Activated CD4-positive, alpha-beta T cell treated with anti-CD3 and anti-CD28 coated beads, Interleukin-10, Interleukin-2, amounts not matched to agents 100 ng/mL and 50 ng/mL, durations not matched to agents 16 hours and 8 hours (primary cell): ENCODE measurements at regions not wholly inside any gene's neighbourhood (a gene's known extent, or its start where the extent isn't known, plus 50 kb on each side); places are given as distances from the start of the nearest gene placed in this dataset.
A peak's percentile ranks its signal among the peaks of the same experiment; 100 is the strongest.

ENCODE experiments used
- DNase-seq: peaks from one replicate; pipeline ENCODE4 v3.0.0-alpha.2; 2020

DNA sequence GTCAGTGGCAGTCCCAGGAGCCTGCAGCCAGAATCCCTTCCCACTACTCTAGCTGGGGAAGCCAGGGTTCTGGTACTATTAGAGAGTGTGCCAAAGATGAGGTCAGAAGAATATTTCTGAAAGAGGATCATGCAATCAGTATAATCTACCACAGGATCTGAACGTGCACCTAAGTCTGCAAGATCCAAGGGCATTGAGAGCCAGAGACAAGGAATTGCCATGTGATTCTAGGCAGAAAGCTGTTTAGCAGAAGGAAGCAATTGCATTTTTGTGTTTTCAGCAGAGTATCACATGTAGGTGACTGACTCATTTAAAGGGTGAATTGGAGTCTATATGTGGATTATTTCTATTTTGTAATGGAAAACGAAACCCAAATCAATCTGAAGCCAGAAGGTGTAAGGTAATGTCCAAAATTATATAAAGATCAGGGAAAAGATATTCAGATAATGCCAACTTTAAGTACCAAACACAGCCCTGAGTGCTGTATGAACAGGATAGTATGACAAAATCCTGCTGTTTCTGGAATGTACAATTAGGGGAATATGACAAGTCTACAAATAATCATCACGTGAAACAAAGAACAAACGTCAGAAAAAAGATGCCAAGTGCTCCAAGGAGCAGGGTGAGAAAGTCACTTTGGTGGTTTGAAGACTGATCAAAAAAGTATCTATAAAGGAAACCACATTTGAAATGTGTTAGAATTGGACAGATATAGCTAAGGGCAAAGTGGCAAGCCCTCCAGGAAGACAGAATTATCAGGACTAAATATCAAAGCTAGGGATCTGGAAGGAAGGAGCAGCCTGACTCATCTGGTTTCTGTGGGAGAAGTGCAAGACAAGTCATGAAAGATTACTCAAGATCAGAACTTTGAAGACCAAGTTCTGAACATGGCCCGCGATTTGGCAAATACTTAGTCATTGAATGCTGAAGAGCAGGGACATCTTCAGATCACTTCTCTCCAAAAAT lies 1036.6 kb downstream of the NTRK3 start:
- DNase-seq = peak; percentile 4

DNA sequence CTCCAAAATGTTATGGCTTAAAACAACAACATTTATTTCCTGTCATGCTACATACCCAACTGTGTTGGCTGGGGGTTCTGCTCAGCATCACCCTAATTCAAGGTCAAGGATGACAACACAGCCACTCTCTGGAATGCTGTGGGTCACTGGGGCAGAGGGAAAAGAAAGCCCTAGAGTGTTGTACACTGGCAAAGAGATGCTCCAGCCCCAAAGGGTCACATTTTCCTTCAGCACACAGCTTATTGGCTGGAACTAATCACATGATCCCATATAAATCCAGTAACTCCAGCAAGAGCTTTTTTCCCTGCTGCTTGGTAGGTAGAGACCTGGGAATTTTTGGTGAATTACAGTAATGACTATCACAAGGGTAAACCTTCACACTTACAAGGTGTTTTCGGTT lies 1041.4 kb downstream of the NTRK3 start:
- DNase-seq = no peak

DNA sequence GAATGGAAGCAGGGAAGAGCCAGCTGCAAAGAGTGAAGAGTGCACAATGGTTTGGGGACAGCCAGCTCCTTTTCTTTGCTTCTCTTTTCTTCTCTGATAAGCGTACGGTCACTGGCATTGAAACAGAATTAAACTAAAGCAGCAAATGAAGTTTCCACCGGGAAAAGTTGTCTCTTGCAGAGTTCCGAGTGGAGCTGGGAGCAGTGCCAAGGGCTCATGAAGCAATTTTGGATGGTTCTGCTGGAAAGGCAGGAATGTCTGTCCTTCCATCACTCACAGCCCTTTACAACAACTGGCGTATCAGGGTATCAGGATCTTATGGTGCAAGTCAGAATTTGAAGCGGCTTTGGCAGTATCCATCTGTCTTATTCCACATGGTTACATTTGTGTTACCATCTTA lies 1042.9 kb downstream of the NTRK3 start:
- no peak for DNase-seq

DNA sequence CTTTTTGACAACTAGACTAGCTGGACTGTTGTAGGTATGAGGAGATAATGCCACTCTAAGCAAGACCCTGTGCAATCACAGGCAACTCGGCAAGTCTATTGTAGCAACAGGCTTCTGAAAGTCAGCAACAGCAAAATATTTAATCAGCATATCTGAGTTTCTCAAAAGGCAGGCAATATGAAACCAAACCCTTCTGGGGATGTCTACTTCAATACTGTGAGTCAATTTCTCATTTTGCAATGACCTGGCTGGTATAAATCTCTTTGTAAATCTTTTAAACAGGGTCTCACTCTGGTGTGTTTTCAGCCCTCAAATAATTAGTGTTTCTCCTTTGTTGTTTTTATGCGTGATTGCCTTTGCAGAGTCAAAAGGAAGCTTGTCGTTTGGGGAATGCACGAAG lies 1044.5 kb downstream of the NTRK3 start:
- DNase-seq = no peak

DNA sequence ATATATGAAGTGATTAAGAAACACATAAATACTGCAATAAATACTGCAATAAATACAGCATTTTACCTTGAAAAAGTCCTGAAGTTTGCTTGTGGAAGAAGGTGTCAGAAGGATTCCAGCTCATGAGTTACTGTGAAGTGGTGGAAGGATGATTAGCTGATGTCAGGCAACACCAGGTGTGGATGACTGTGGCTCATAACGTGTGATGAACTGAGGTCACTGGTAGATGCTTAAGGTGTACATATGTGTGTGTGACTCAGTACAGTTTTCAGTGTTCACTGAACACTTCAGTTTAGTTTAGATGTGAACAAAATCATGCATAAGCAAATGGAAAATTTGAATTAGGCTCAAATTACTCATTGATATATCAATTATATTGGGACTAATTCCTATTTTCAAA lies 1045.0 kb downstream of the NTRK3 start:
- no peak for DNase-seq

DNA sequence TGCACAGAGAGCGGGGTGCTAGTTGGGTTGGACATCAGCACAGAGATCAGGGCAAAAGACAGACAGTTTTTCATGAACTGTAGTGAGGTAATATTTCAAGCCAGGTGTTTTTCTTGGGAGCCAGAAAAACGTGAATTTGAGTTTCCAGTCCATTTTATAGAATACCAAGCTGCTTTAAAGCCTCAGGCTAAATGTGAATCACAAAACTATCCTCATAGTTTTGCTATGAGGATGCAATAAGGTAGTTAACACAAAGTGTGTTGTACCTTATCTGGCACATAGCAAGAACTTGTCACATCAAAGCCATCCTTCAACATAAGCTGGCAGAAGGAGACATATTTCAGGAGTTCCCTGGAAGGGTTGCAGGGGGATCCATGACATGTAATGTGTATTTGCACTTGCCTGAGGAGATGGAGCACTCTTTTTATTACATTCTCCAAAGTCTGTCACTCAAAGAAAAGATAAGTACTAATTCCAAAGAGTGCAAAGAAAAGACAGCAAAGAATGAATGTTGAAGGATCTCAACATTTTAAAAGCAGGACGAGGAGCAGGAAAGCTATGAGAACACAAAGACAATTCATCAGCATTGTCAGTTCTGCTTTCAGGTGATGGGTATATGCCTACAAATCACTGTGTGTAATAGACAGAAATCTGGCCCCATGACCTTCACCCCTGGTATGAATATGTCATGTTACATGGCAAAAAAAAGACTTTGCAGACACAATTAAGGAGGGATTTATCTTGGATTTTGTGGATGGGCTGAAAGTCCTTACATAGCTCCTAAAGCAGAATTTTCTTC lies 1046.4 kb downstream of the NTRK3 start:
- DNase-seq = no peak

DNA sequence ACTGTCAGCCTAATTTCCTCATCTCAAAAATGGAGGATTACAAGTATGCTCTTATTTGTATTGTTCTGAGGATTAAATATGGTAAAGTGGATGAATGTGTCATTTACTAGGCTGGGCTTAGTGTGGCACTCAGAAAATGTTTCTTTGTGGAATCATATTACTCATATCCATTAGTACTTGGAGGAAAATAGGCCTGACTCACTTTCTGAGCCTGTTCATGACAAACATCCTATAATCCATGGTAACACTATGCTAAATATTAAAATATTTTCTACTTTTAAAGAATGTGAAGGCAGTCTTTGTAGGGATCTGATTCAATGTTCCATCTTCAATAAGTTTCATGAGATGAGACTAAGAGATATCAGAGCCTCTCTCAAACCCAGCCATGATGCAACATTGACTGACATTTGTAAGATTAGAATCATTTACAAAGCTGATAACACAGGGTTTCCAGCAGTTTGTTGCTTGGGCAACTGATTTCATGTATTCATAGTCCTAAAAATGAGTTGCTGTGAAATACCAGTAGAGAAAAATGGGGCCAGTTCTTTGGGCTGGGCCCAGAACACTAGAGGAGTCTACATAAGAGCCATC lies 1048.5 kb downstream of the NTRK3 start:
- DNase-seq = no peak

DNA sequence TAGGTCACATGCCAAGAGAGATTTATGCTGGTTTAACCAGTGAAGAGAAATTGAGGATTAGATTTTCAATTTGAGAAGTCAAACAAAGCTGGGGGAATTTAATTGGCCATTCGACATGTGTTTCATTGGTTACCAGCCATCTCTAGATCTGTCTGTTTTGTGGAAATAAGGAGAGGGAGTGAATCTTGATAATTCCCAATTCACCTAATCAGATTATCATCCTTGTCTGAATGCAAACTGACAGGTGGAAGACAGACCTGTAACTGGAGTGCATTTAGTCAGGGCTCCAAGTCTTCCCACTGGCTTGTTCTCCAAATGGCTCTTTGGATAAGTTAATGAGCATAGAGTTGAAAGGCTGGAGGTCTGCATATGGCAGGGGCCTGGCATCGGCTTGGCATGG lies 1049.3 kb downstream of the NTRK3 start:
- DNase-seq = no peak

DNA sequence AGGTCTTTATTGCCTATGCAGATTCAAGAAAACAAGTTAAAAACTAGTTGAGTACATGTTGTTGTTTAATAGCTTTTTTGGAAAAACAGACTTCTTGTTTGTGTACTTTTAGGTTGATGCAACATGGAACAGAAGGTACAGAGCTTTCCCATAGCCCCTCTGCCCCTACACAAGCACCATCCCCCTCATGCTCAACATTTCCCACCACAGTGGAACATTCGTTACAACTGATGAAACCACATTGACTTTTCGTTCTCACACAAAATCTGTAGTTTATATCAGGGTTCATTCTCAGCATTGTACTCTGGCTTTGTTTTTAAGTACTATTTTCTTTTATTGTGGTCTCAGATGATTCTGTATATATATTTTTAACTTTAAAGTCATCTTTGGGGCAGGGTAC lies 1054.6 kb downstream of the NTRK3 start:
- DNase-seq = no peak

DNA sequence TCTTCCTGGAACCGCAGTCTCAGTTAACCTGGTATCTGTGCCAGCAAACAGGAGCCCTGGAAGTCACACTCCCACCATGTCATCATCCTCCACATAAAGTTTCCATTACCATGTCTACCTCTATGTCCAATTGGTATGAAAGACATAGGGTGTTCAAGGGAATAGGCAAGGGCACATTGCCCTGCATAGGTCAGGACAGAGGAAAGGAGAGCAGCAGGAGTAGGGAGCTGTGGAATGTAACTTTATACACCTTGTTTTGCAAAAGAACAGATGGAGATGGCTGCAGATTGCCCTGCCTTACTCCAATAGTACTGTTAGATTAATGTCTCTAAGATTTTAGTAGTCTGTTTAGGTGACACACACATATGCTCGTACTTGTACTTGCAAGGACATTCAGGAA lies 1056.4 kb downstream of the NTRK3 start:
- DNase-seq = no peak

DNA sequence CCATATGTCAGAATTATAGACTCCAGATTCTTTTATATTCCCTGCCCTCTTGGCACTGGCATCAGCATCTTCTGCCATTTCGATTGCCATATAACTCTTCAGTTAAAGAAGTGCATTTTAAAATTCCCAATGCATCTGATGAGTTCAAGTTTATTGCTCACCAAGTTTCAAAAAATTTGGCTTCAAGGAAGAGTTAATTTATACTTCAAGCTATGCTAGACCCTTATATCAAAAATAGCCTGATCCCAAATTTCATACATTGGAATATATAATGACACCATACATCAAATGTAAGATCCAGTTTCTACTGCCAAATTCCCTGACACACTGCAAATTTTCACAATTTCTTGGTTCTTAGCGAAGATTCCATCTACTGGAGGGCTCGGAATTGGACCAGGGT lies 1058.6 kb downstream of the NTRK3 start:
- DNase-seq = no peak

DNA sequence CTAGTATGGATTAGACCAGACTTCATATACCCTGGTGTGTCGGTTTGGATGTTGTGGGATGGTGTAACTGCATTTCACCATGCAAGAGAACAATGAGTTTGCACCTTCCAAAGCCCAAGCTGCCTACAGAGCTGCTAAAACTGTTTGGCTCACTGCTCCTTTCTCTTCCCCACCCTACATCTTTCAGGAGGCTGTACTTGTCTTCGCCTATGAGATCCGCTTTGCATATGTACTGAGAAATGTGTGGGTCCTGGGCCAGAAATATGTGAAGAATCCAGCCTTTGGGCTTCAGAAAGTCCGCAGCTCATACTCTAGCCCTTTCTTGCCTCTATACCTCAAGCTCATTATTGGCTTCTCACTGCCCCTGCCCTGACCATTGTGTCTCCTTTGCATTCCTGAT lies 1060.0 kb downstream of the NTRK3 start:
- no peak for DNase-seq

DNA sequence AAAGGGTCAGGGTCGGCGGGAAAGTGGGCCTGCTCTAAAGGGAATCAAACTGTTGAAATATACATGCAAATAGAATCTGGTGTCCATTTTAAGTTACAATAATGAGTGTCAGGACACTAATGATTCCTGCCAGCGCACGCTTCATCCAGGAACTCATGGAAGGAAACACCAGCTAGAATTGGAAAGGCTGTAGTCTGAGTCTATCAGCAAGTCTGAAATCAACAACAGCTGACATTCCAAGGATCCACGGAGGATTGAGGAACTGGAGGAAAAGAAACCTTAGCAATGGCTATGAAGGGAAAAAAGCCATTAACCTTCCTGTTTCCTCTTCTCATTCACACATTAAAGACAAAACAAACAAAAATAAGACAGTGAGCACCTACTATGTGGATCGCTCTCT lies 1063.1 kb downstream of the NTRK3 start:
- no peak for DNase-seq

DNA sequence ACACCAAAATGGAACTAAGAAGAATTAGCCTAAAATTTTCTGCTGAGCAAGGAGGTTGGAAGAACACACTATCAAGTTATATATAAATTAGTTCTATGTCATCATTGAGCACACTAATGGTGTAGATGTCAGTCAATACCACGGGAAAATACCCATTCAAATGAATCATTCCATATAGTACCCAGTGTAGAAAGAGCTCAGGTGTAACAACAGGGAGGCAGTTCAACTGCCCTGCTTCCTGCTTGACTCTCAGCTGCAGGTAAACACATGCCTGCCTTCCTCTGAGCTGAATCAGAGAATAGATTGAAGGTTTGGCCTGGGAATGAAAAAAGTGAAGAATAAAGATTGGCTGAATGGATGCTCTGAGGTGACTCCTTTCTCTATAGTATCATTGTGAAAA lies 1088.0 kb downstream of the AGBL1 start:
- DNase-seq = no peak

DNA sequence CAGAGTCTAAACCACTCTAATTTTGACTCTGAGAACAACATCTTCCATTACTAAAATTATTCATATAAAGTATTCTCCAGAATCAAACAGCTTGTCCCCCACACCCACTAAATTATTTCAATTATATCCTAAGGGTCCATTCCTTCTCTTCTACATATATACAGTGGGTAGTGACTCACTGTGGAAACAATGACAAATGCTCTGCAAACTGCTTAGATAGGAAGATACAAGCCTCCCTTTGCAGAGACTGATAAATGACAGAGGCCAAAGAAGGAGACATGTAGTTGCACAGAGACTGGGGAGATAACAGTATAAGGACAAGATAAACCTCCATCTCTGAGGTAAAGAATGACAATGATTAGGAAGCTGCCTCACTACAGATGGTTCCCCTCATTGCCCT lies 1087.4 kb downstream of the AGBL1 start:
- no peak for DNase-seq

DNA sequence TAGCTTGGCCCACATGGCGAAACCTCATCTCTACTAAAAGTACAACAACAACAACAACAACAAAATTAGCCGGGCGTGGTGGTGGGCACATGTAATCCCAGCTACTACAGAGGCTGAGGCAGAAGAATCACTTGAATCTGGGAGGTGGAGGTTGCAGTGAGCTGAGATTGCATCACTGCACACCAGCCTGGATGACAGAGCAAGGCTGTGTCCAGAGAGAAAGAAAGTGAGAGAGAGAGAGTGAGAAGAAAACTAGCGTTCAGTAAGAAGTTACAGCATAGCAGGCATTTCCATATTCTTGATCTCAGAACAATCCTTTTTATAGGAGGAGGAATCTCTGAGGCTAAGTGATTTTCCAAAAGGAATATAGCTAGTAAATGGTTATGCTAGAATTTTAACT lies 1076.1 kb downstream of the AGBL1 start:
- DNase-seq = peak; percentile 4

DNA sequence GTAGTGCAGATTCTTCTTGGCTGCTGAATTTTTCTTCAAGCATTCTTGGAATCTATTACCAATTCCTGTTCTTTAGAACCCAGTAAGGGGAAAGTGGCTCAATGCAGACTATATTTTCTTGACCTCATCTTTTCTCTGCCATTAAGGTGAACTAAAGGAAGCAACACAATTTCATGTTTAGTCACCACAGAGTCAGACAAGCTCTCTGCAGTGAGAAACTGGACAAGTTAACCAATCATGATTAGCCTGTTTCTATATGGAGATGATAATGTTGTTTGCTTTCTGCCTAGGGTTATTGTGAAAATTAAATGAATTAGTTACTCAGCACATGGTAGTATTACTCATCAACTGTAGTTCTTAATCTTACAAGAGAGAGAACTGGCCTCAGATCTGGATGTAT lies 1075.1 kb downstream of the AGBL1 start:
- DNase-seq = peak; percentile 54

DNA sequence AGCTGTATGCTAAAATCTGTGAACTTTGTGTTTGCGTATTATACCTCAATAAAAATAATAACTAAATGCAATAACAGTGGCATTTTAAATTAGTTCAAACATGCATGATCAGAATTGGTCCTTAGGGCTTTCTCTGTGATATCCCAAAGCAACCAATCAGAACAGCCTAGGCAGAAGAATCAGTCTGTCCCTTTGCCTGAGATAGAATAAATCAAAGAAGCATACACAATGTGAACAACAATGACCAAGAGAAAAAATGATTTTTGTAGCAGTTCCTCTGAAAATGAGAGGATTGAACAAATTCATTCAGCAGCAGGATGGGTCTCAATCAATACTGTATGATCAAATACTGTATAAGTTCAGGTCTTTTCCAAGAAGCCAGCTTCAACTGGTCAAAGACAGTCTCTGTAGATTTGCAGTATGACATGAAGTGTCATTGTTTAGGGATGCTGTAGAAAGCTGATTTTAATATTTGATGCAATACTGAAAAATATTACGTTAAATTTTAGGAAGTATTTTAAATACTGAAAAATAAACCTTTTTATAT lies 1071.6 kb downstream of the AGBL1 start:
- DNase-seq = no peak

DNA sequence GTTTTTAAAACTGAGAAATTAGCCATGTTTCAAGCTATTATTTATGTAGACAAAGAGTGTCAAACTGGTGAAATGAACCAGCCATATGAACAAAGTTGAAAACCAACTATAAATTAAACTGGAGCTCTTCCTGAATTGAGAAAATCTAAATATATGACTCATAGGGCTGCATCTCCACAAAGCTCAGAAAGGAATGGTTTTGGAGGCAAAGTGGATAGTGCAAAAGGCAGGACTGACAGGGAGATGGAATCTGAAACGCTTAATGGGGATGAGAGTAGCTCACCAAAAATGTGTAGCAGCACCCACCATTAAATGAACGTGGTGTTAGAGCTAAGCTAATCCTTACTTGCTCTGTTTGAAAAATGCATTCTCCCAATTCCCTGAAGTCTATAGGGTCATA lies 1066.0 kb downstream of the AGBL1 start:
- no peak for DNase-seq

DNA sequence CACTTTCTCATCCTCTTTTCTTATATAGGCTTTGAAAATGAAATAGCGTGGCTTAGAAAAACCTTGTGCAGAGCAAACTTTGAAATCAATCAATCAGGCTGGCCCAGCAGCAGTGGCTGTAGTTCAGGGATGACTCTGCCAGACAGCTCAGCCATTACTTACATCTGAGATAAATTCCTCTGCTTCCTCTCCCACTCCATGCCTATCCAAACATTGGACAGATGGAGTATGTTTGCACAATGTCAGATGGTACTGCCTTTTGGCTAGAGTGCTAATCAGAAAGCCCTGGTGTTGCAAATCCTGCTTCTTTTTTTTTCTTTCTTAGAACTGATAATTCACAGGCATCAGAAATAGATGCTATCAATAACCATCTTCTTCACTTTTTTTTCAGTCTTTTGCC lies 1065.1 kb downstream of the AGBL1 start:
- no peak for DNase-seq

DNA sequence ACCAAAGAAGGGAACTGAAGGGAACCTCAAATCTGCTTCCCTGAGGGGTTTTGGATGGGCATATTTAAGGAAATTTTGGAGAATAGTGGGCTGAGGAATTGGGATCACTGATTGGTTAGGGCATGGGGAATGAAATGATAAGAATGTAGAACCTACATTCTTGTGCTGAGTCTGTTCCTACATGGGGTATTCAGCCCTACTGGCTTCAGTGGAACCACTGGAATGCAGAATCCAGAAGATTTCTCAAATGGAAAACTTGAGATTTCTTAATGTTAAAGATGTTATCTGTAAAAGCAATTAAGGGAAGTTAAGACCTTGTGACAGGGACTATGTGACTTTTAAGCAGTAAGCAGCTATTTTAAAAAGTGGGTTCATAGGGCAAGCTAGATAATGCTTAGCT lies 1062.4 kb downstream of the AGBL1 start:
- DNase-seq = no peak

DNA sequence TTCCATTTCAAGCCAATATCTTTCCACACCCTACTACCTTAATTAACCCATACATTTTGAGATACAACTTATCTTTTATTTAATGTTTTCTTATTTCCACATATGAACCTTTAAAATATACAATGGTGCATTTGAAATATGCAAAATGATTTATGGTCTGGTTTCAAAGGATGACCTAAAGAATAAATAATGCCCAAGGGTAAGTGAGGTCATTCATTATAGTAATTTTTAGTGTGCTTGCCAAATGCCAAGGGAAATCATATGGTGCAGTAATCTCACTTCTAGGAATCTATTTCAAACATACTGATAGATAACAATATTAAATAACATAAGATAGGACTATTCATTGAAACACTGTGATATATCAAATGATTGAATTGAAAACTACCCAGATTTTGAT lies 1055.4 kb downstream of the AGBL1 start:
- no peak for DNase-seq

DNA sequence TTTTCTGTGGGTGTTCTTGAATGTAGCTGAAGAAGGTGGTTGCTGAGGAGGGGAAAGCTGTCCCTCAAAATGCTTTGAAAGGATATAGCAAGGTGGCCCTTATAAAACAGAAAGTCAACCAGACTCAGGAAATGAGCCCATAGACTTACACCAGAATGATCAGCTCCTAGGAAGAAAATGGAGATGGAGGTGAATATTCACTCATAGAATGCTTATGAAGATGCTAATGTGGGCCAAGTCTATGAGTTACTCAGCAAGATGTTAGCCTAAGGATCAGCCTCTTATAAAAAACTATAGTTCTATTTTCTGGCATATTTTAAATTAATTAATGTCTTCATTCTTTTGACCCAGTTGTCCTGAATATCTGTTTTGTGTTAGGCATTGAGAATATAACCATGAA lies 1054.0 kb downstream of the AGBL1 start:
- no peak for DNase-seq

DNA sequence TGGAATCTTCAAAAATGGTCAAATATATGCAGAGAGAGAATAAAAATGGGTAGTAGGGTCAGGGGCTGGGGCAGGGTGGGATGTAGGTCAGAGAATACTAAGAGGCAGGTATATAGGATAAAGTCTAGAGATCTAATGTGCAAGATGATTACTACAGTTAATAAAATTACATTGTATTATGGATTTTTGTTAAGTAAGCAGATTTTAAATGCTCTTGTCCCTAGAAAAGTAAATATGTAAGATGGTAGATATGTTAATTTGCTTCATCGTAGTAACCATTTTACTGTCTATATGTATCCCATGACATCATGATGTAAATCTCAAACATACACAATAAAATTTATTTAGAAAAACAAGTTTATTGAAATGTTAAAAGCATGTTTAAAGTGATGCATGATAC lies 1051.4 kb downstream of the AGBL1 start:
- DNase-seq = no peak
